HEK293 (cell line): ENCODE measurements at regions not wholly inside any gene's neighbourhood (a gene's known extent, or its start where the extent isn't known, plus 50 kb on each side); places are given as distances from the start of the nearest gene placed in this dataset.

Source experiments
- CTCF ChIA-PET: fragments of 350-600 bp; formaldehyde crosslinking; extraction: SDS; loops from one replicate; lab custom pipeline; 2021; ENCODE audit warnings: antibody characterized with exemption; lab: Yijun Ruan, JAX
- POLR2A ChIA-PET: fragments of 300-600 bp; formaldehyde crosslinking; extraction: SDS; loops from one replicate; lab custom pipeline; 2020; ENCODE audit warnings: antibody characterized with exemption, inconsistent platforms; lab: Yijun Ruan, JAX
- H3K27ac ChIP-seq: fragments of 200-500 bp; sonication (Bioruptor generic); 2 replicates; pipeline ENCODE4 v1.5.1; 2014; ENCODE audit warnings: low read depth, low read length, control low read depth, inconsistent platforms; ENCODE audit errors: extremely low read depth
- H3K36me3 ChIP-seq, 2 experiments: fragments of 200-500 bp in 1 of 2; sonication (Bioruptor generic) in 1 of 2; 1 replicate in 1 of 2; 2 replicates in 1 of 2; pipeline ENCODE4 v1.5.1; 2014 to 2017; ENCODE audit warnings: inconsistent platforms in 2 of 2, low read length in 2 of 2; ENCODE audit not compliant: control insufficient read depth in 2 of 2, insufficient read depth in 1 of 2
- H3K4me1 ChIP-seq: fragments of 200-500 bp; sonication (Bioruptor generic); 2 replicates; pipeline ENCODE4 v1.5.1; 2014; ENCODE audit warnings: mild to moderate bottlenecking, low read length, inconsistent platforms; ENCODE audit not compliant: control insufficient read depth, insufficient read depth
- H3K4me3 ChIP-seq: 2 replicates; pipeline ENCODE4 v1.5.1; 2011; ENCODE audit warnings: low read depth, mild to moderate bottlenecking, control low read depth, low read length, moderate library complexity
- H3K9me3 ChIP-seq: fragments of 200-500 bp; sonication (Bioruptor generic); 2 replicates; pipeline ENCODE4 v1.5.1; 2014; ENCODE audit warnings: low read depth, low read length, inconsistent platforms; ENCODE audit not compliant: control insufficient read depth, insufficient read depth
- BCL11B ChIP-seq: fragments of 450-650 bp; formaldehyde crosslinking; IDR thresholded peaks from 2 replicates; pipeline ENCODE4 v1.5.1; 2016; ENCODE audit warnings: low read depth, missing biosample characterization, missing genetic modification characterization
- HOXA7 ChIP-seq: sonication (generic); formaldehyde crosslinking; IDR thresholded peaks from 2 replicates; pipeline ENCODE4 v1.8.1; 2022; ENCODE audit warnings: missing genetic modification reagents, borderline replicate concordance
- KLF1 ChIP-seq: fragments of 450-650 bp; formaldehyde crosslinking; IDR thresholded peaks from 2 replicates; pipeline ENCODE4 v1.5.1; 2016; ENCODE audit warnings: missing biosample characterization, missing genetic modification characterization
- SALL2 ChIP-seq: fragments of 450-650 bp; formaldehyde crosslinking; IDR thresholded peaks from 2 replicates; pipeline ENCODE4 v1.5.0; 2017; ENCODE audit warnings: missing biosample characterization, mild to moderate bottlenecking, missing genetic modification characterization, borderline replicate concordance
- YY2 ChIP-seq: fragments of 450-650 bp; formaldehyde crosslinking; IDR thresholded peaks from 2 replicates; pipeline ENCODE4 v1.5.1; 2016; ENCODE audit warnings: missing biosample characterization, missing genetic modification characterization
- ZBTB17 ChIP-seq: fragments of 450-650 bp; formaldehyde crosslinking; IDR thresholded peaks from 2 replicates; pipeline ENCODE4 v1.5.1; 2016; ENCODE audit warnings: missing biosample characterization, missing genetic modification characterization
- ZBTB20 ChIP-seq: fragments of 450-650 bp; formaldehyde crosslinking; IDR thresholded peaks from 2 replicates; pipeline ENCODE4 v1.5.1; 2016; ENCODE audit warnings: missing biosample characterization, missing genetic modification characterization
- ZFP37 ChIP-seq: fragments of 450-650 bp; formaldehyde crosslinking; IDR thresholded peaks from 2 replicates; pipeline ENCODE4 v1.5.1; 2016; ENCODE audit warnings: missing biosample characterization, missing genetic modification characterization
- ZFP69B ChIP-seq: fragments of 450-650 bp; formaldehyde crosslinking; IDR thresholded peaks from 2 replicates; pipeline ENCODE4 v1.5.1; 2016; ENCODE audit warnings: missing biosample characterization, missing genetic modification characterization
- ZIC2 ChIP-seq: fragments of 450-650 bp; formaldehyde crosslinking; IDR thresholded peaks from 2 replicates; pipeline ENCODE4 v1.5.1; 2016; ENCODE audit warnings: missing biosample characterization, missing genetic modification characterization
- ZNF2 ChIP-seq: fragments of 450-650 bp; formaldehyde crosslinking; IDR thresholded peaks from 2 replicates; pipeline ENCODE4 v1.5.1; 2016; ENCODE audit warnings: missing biosample characterization, missing genetic modification characterization
- ZNF292 ChIP-seq: fragments of 450-650 bp; formaldehyde crosslinking; IDR thresholded peaks from 2 replicates; pipeline ENCODE4 v1.5.1; 2016; ENCODE audit warnings: low read depth, missing biosample characterization, missing genetic modification characterization, borderline replicate concordance
- ZNF391 ChIP-seq: fragments of 450-650 bp; formaldehyde crosslinking; IDR thresholded peaks from 2 replicates; pipeline ENCODE4 v1.5.1; 2016; ENCODE audit warnings: low read depth, missing biosample characterization, missing genetic modification characterization, borderline replicate concordance
- ZNF621 ChIP-seq: fragments of 450-650 bp; formaldehyde crosslinking; IDR thresholded peaks from 2 replicates; pipeline ENCODE4 v1.5.1; 2017; ENCODE audit warnings: missing biosample characterization, missing genetic modification characterization
- ZNF670 ChIP-seq: fragments of 450-650 bp; formaldehyde crosslinking; IDR thresholded peaks from 2 replicates; pipeline ENCODE4 v1.5.1; 2016; ENCODE audit warnings: missing biosample characterization, missing genetic modification characterization, low read depth
- ZNF701 ChIP-seq: fragments of 450-650 bp; formaldehyde crosslinking; IDR thresholded peaks from 2 replicates; pipeline ENCODE4 v1.5.1; 2016; ENCODE audit warnings: missing biosample characterization, missing genetic modification characterization
- ZNF76 ChIP-seq: fragments of 450-650 bp; formaldehyde crosslinking; IDR thresholded peaks from 2 replicates; pipeline ENCODE4; 2016; ENCODE audit warnings: low read depth, missing biosample characterization, missing genetic modification characterization, borderline replicate concordance
- TF ChIP-seq, protein P1 (sequence below): fragments of 450-650 bp; formaldehyde crosslinking; IDR thresholded peaks from 2 replicates; pipeline ENCODE4 v1.5.1; 2016; ENCODE audit warnings: missing biosample characterization, missing genetic modification characterization
- TF ChIP-seq, protein P2 (sequence below): fragments of 450-650 bp; formaldehyde crosslinking; IDR thresholded peaks from 2 replicates; pipeline ENCODE4 v1.5.1; 2016; ENCODE audit warnings: missing biosample characterization, missing genetic modification characterization
- TF ChIP-seq, protein P3 (sequence below): fragments of 450-650 bp; formaldehyde crosslinking; IDR thresholded peaks from 2 replicates; pipeline ENCODE4; 2016; ENCODE audit warnings: missing biosample characterization, missing genetic modification characterization
- TF ChIP-seq, protein P4 (sequence below): fragments of 450-650 bp; IDR thresholded peaks from 2 replicates; pipeline ENCODE4 v1.5.1; 2018; ENCODE audit warnings: missing biosample characterization, missing genetic modification characterization

DNA sequence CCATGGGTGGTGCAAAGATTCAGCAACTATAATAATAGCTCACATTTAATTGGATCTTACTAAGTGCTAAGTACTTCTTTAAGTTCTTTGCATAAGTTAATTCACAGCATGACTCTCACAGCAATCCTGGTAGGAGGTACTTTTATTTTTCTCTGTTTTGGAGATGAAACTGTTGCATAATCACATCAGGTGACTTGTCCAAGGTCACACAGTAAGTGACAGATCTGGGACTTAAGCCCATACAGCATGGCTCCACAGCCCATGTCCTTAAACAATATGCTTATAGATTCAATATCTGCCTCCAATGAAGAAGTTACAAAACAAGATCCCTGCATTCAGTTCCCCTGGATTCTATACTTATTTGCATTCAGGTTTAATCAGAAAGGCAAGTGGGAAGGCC is 171.8 kb downstream of the CNTN3 start:
- CTCF ChIA-PET, result no interaction called here

DNA sequence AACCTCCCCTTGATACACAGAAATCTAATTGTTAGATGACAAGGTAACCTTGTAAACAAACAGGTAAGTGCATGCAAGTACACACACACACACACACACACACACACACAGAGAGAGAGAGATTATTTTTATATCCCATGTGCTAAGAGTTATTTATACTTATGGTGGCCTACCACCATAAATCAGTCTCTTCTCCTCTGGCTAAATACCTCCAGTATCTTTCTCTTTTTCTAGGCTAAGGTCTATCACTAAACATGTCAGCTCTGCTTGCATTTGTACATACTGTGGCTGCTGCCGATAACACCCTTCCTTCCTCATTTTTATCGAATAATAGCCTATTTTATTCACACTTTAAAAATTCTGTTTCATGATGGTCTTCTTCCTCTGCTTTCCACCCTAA is 172.4 kb downstream of the CNTN3 start:
- Histone ChIP-seq H3K4me3 (no peak overlapping the region), H3K4me1 (no peaks in the 10 kb centered on the region), H3K36me3 (no peaks in the 10 kb centered on the region), H3K27ac (no peak overlapping the region), H3K9me3 (no peaks in the 10 kb centered on the region)
- TF ChIP-seq SALL2 (tag by site-specific recombination) (no peak), ZNF2 (tag by site-specific recombination) (no peak), ZNF701 (tag by site-specific recombination) (no peak), ZBTB17 (no peak), ZNF76 (no peak), ZIC2 (tag by site-specific recombination) (no peak), ZNF621 (tag by site-specific recombination) (no peak), ZNF292 (tag by site-specific recombination) (no peak), ZNF670 (no peak)
- TF ChIP-seq, protein P1, sequence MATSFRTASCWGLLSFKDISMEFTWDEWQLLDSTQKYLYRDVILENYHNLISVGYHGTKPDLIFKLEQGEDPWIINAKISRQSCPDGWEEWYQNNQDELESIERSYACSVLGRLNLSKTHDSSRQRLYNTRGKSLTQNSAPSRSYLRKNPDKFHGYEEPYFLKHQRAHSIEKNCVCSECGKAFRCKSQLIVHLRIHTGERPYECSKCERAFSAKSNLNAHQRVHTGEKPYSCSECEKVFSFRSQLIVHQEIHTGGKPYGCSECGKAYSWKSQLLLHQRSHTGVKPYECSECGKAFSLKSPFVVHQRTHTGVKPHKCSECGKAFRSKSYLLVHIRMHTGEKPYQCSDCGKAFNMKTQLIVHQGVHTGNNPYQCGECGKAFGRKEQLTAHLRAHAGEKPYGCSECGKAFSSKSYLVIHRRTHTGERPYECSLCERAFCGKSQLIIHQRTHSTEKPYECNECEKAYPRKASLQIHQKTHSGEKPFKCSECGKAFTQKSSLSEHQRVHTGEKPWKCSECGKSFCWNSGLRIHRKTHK, result no peak
- POLR2A ChIA-PET, result no interaction called here
- CTCF ChIA-PET, result no interaction called here

More for the DNA sequence above, 171.8 kb downstream of the CNTN3 start:
- POLR2A ChIA-PET, result no interaction called here
- H3K27ac ChIP-seq, result no peak overlapping the region
- H3K9me3 ChIP-seq, result no peaks in the 10 kb centered on the region
- TF ChIP-seq KLF1 (tag by site-specific recombination) (no peak), HOXA7 (CRISPR knock-in tag) (no peak), ZFP37 (tag by site-specific recombination) (no peak), ZFP69B (tag by site-specific recombination) (no peak), ZNF391 (no peak), SALL2 (tag by site-specific recombination) (no peak), BCL11B (no peak), ZBTB20 (tag by site-specific recombination) (no peak), YY2 (no peak)
- TF ChIP-seq, protein P2, sequence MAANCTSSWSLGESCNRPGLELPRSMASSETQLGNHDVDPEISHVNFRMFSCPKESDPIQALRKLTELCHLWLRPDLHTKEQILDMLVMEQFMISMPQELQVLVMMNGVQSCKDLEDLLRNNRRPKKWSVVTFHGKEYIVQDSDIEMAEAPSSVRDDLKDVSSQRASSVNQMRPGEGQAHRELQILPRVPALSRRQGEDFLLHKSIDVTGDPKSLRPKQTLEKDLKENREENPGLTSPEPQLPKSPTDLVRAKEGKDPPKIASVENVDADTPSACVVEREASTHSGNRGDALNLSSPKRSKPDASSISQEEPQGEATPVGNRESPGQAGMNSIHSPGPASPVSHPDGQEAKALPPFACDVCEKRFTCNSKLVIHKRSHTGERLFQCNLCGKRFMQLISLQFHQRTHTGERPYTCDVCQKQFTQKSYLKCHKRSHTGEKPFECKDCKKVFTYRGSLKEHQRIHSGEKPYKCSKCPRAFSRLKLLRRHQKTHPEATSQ (tag by site-specific recombination), result no peak
- TF ChIP-seq, protein P3, sequence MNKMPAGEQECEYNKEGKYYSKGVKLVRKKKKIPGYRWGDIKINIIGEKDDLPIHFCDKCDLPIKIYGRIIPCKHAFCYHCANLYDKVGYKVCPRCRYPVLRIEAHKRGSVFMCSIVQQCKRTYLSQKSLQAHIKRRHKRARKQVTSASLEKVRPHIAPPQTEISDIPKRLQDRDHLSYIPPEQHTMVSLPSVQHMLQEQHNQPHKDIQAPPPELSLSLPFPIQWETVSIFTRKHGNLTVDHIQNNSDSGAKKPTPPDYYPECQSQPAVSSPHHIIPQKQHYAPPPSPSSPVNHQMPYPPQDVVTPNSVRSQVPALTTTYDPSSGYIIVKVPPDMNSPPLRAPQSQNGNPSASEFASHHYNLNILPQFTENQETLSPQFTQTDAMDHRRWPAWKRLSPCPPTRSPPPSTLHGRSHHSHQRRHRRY (tag by site-specific recombination), result no peak
- TF ChIP-seq, protein P4, sequence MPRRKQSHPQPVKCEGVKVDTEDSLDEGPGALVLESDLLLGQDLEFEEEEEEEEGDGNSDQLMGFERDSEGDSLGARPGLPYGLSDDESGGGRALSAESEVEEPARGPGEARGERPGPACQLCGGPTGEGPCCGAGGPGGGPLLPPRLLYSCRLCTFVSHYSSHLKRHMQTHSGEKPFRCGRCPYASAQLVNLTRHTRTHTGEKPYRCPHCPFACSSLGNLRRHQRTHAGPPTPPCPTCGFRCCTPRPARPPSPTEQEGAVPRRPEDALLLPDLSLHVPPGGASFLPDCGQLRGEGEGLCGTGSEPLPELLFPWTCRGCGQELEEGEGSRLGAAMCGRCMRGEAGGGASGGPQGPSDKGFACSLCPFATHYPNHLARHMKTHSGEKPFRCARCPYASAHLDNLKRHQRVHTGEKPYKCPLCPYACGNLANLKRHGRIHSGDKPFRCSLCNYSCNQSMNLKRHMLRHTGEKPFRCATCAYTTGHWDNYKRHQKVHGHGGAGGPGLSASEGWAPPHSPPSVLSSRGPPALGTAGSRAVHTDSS (tag by site-specific recombination), result no peak
- H3K4me1 ChIP-seq, result no peaks in the 10 kb centered on the region
- H3K36me3 ChIP-seq, result no peaks in the 10 kb centered on the region
- no peak overlapping the region for H3K4me3 ChIP-seq
